GM19351 (cell line): ENCODE measurements at regions not wholly inside any gene's neighbourhood (a gene's known extent, or its start where the extent isn't known, plus 50 kb on each side); places are given as distances from the start of the nearest gene placed in this dataset.
A peak's percentile ranks its signal among the peaks of the same experiment; 100 is the strongest.

Experiments used
- ATAC-seq: cut with Tn5 transposase; IDR thresholded peaks from one replicate; pipeline ENCODE4 v1.9.1; 2021; ENCODE audit warnings: mild to moderate bottlenecking, moderate library complexity; ENCODE audit not compliant: unreplicated experiment

GRCh38 chr20:48364055-48364454 is 463.7 kb downstream of the PREX1 start:
- no peak for ATAC-seq

GRCh38 chr20:48360342-48360975 is 467.3 kb downstream of the PREX1 start:
- peak; percentile 37 for ATAC-seq

- peak; percentile 84 for ATAC-seq
Observed at GRCh38 chr20:48359692-48360341, 468.0 kb downstream of the PREX1 start.

- peak; percentile 3 for ATAC-seq
Observed at GRCh38 chr20:48359055-48359390, 468.8 kb downstream of the PREX1 start.

GRCh38 chr20:48358176-48359054 is 469.4 kb downstream of the PREX1 start:
- no peak for ATAC-seq

GRCh38 chr20:48357714-48358113 is 470.1 kb downstream of the PREX1 start:
- ATAC-seq, result no peak

GRCh38 chr20:48354903-48355302 is 472.9 kb downstream of the PREX1 start:
- no peak for ATAC-seq

- no peak for ATAC-seq
Observed at GRCh38 chr20:48354320-48354876, 473.4 kb downstream of the PREX1 start.

- ATAC-seq, result no peak
Observed at GRCh38 chr20:48352628-48353027, 475.2 kb downstream of the PREX1 start.

- ATAC-seq, result no peak
Observed at GRCh38 chr20:48352042-48352441, 475.8 kb downstream of the PREX1 start.

GRCh38 chr20:48350313-48350988 is 477.3 kb downstream of the PREX1 start:
- no peak for ATAC-seq

GRCh38 chr20:48349656-48350055 is 478.1 kb downstream of the PREX1 start:
- no peak for ATAC-seq

GRCh38 chr20:48348022-48348421 is 479.8 kb downstream of the PREX1 start:
- ATAC-seq, result no peak

- no peak for ATAC-seq
Observed at GRCh38 chr20:48342822-48343513, 484.8 kb downstream of the PREX1 start.

GRCh38 chr20:48340883-48341281 is 486.9 kb downstream of the PREX1 start:
- no peak for ATAC-seq

GRCh38 chr20:48339986-48340882 is 487.6 kb downstream of the PREX1 start:
- peak; percentile 47 for ATAC-seq

- ATAC-seq, result peak; percentile 72
Observed at GRCh38 chr20:48339190-48339985, 488.4 kb downstream of the PREX1 start.

- ATAC-seq, result no peak
Observed at GRCh38 chr20:48338717-48339116, 489.1 kb downstream of the PREX1 start.

GRCh38 chr20:48336597-48336996 is 491.2 kb downstream of the PREX1 start:
- no peak for ATAC-seq
